DMS114 treated with DMSO at 0.1 percent for 48 hours (cell line): ENCODE measurements at regions not wholly inside any gene's neighbourhood (a gene's known extent, or its start where the extent isn't known, plus 50 kb on each side); places are given as distances from the start of the nearest gene placed in this dataset.

Experiments used
- DNase-seq: peaks from one replicate; lab custom pipeline; 2025; ENCODE audit not compliant: unreplicated experiment; lab: John Stamatoyannopoulos, UW

GRCh38 chr9:86796666-86797065 lies 150.6 kb downstream of the GAS1 start:
- no peak for DNase-seq

GRCh38 chr9:86795823-86796553 lies 151.3 kb downstream of the GAS1 start:
- no peak for DNase-seq

- no peak for DNase-seq
Measured at GRCh38 chr9:86795047-86795442, 152.3 kb downstream of the GAS1 start.

- no peak for DNase-seq
Measured at GRCh38 chr9:86794391-86795046, 152.8 kb downstream of the GAS1 start.

GRCh38 chr9:86792136-86792535 lies 155.2 kb downstream of the GAS1 start:
- DNase-seq = no peak

- no peak for DNase-seq
Measured at GRCh38 chr9:86790805-86791204, 156.5 kb downstream of the GAS1 start.

GRCh38 chr9:86788456-86788855 lies 158.8 kb downstream of the GAS1 start:
- no peak for DNase-seq

- DNase-seq = no peak
Measured at GRCh38 chr9:86783884-86784283, 163.4 kb downstream of the GAS1 start.

GRCh38 chr9:86782831-86783230 lies 164.5 kb downstream of the GAS1 start:
- DNase-seq = no peak

GRCh38 chr9:86778761-86779160 lies 168.5 kb downstream of the GAS1 start:
- no peak for DNase-seq

GRCh38 chr9:86775718-86776117 lies 171.6 kb downstream of the GAS1 start:
- DNase-seq = no peak

GRCh38 chr9:86774116-86774515 lies 173.2 kb downstream of the GAS1 start:
- DNase-seq = no peak

- no peak for DNase-seq
Measured at GRCh38 chr9:86773422-86773945, 173.8 kb downstream of the GAS1 start.

- no peak for DNase-seq
Measured at GRCh38 chr9:86772635-86772993, 174.7 kb downstream of the GAS1 start.

GRCh38 chr9:86771941-86772634 lies 175.2 kb downstream of the GAS1 start:
- DNase-seq = no peak

GRCh38 chr9:86771420-86771819 lies 175.9 kb downstream of the GAS1 start:
- DNase-seq = no peak

- no peak for DNase-seq
Measured at GRCh38 chr9:86768709-86769108, 178.6 kb downstream of the GAS1 start.

GRCh38 chr9:86768020-86768419 lies 179.3 kb downstream of the GAS1 start:
- no peak for DNase-seq

- no peak for DNase-seq
Measured at GRCh38 chr9:86767373-86767772, 179.9 kb downstream of the GAS1 start.

- no peak for DNase-seq
Measured at GRCh38 chr9:86766912-86767311, 180.4 kb downstream of the GAS1 start.

GRCh38 chr9:86766511-86766910 lies 180.8 kb downstream of the GAS1 start:
- no peak for DNase-seq
